ENCODE measurements at regions not wholly inside any gene's neighbourhood (a gene's known extent, or its start where the extent isn't known, plus 50 kb on each side); places are given as distances from the start of the nearest gene placed in this dataset.
"Not testable (repeated sequence)": the region's sequence is repeated elsewhere in the genome, so short reads cannot be mapped to it uniquely, and the experiment has no call there.

DNA sequence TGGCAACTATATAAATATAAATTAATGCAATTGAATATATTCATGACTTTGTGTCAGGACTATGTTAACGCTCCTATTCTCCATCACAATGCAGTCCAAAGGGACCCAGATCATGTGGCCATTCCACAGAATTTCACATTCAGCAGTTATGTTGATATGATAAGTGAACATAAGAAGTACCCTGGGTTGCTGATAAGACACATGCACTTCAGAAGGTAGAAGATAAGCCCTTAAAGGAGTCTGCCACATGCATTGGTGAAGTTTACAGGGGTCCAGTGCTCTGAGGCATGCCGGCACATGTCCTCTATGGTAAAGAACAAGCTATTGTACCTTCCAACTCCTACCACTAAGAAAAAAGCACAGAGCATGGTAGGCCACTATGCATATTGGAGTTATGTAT lies 76.4 kb downstream of the PHAX start:
- Histone ChIP-seq H3K4me1 (peaks cover 0 to under 1% of the 10 kb centered on the region in 2 donors), H3K27ac (no peak overlapping the region), H3K9me3 (no peaks in the 10 kb centered on the region), H3K27me3 (no peaks in the 10 kb centered on the region), H3K4me3 (no peak overlapping the region), H3K36me3 (no peaks in the 10 kb centered on the region)
- no peak for ATAC-seq
- no peak for DNase-seq
- intact Hi-C loops (cut with DNase I), result loop anchor here in 1 of 2 donors (5.0 kb wide), 1 partner anchor 105 kb away; no protein-coding TSS in a partner anchor
- TF ChIP-seq, protein P1, sequence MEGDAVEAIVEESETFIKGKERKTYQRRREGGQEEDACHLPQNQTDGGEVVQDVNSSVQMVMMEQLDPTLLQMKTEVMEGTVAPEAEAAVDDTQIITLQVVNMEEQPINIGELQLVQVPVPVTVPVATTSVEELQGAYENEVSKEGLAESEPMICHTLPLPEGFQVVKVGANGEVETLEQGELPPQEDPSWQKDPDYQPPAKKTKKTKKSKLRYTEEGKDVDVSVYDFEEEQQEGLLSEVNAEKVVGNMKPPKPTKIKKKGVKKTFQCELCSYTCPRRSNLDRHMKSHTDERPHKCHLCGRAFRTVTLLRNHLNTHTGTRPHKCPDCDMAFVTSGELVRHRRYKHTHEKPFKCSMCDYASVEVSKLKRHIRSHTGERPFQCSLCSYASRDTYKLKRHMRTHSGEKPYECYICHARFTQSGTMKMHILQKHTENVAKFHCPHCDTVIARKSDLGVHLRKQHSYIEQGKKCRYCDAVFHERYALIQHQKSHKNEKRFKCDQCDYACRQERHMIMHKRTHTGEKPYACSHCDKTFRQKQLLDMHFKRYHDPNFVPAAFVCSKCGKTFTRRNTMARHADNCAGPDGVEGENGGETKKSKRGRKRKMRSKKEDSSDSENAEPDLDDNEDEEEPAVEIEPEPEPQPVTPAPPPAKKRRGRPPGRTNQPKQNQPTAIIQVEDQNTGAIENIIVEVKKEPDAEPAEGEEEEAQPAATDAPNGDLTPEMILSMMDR (IDR thresholded peaks at IDR 0.05), result no peak

- TF ChIP-seq, protein P1 (IDR thresholded peaks at IDR 0.05), result no peak
- peaks cover 0 to 6% of the 10 kb centered on the region in 2 donors for H3K27me3 ChIP-seq
- H3K27ac ChIP-seq, result no peak overlapping the region
- no peaks in the 10 kb centered on the region for H3K4me1 ChIP-seq
- intact Hi-C loops (cut with DNase I), result no loop called here
- no peak overlapping the region for H3K4me3 ChIP-seq
- H3K36me3 ChIP-seq, result no peaks in the 10 kb centered on the region
- DNase-seq, result no peak
- no peaks in the 10 kb centered on the region for H3K9me3 ChIP-seq
- no peak for ATAC-seq
Observed at GRCh38 chr5:126680191-126680817, 79.6 kb downstream of the PHAX start.

DNA sequence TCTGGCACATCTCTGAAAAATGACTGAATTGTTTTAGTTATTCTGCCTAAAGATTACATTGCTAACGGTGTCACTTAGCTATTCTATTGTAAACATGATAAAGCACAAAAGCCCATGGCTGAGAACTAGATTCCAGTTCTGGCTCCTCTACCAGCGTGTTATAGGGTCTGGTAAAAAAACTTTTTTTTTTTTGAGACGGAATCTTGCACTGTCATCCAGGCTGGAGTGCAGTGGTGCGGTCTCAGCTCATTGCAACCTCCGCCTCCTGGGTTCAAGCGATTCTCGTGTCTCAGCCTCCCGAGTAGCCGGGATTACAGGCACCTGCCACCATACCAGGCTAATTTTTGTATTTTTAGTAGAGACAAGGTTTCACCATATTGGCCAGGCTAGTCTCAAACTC lies 80.6 kb downstream of the PHAX start:
- intact Hi-C loops (cut with DNase I); ATAC-seq; H3K4me3 ChIP-seq; H3K36me3 ChIP-seq; DNase-seq; H3K27me3 ChIP-seq; H3K9me3 ChIP-seq; H3K27ac ChIP-seq; H3K4me1 ChIP-seq: not testable (repeated sequence)

GRCh38 chr5:126681970-126682369 lies 81.2 kb downstream of the PHAX start:
- ATAC-seq, result no peak

DNA sequence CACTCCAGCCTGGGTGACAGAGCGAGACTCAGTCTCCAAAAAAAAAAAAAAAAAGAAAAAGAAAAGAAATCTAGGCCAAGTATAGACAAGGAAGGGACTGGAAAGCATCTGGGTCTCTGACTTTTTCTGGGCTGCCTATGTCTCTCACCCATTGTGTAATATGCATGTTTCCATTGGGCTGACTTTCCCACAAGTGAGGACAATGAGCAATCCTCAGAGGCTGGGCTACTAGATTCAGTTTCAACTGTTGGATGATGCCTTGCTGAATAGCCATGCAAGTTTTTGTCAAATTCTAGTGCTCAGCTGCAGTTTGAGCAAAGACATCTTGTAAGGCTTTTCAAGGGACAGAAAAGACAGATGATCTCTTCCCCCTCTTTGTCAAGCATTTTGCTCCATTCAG lies 82.1 kb downstream of the PHAX start:
- TF ChIP-seq, protein P1 (IDR thresholded peaks at IDR 0.05), result no peak
- H3K36me3 ChIP-seq, result no peaks in the 10 kb centered on the region
- intact Hi-C loops (cut with DNase I), result no loop called here
- ATAC-seq (no peak), DNase-seq (no peak)
- no peak overlapping the region for H3K27ac ChIP-seq
- H3K27me3 ChIP-seq, result peaks cover 0 to 6% of the 10 kb centered on the region in 2 donors
- H3K4me1 ChIP-seq, result no peaks in the 10 kb centered on the region
- no peak overlapping the region for H3K4me3 ChIP-seq
- no peaks in the 10 kb centered on the region for H3K9me3 ChIP-seq

More at GRCh38 chr5:126681970-126682369, 81.2 kb downstream of the PHAX start:
- DNase-seq, result no peak
- intact Hi-C loops (cut with DNase I), result no loop called here
- no peaks in the 10 kb centered on the region for H3K9me3 ChIP-seq
- no peaks in the 10 kb centered on the region for H3K4me1 ChIP-seq
- no peak overlapping the region for H3K27ac ChIP-seq
- H3K36me3 ChIP-seq, result no peaks in the 10 kb centered on the region
- H3K4me3 ChIP-seq, result no peak overlapping the region
- TF ChIP-seq, protein P1 (IDR thresholded peaks at IDR 0.05), result no peak
- peaks cover 0 to 6% of the 10 kb centered on the region in 2 donors for H3K27me3 ChIP-seq

- TF ChIP-seq, protein P1 (IDR thresholded peaks at IDR 0.05), result no peak
- DNase-seq, result no peak
- no peak for ATAC-seq
- Histone ChIP-seq H3K4me3 (no peak overlapping the region), H3K27me3 (peaks cover 0 to 6% of the 10 kb centered on the region in 2 donors), H3K4me1 (no peaks in the 10 kb centered on the region), H3K27ac (no peak overlapping the region), H3K9me3 (no peaks in the 10 kb centered on the region), H3K36me3 (no peaks in the 10 kb centered on the region)
- intact Hi-C loops (cut with DNase I), result no loop called here
Observed at GRCh38 chr5:126683912-126684311, 83.2 kb downstream of the PHAX start.

GRCh38 chr5:126684656-126685442 lies 84.1 kb downstream of the PHAX start:
- H3K27ac ChIP-seq; intact Hi-C loops (cut with DNase I); H3K4me1 ChIP-seq; H3K4me3 ChIP-seq; DNase-seq; H3K36me3 ChIP-seq; ATAC-seq; H3K9me3 ChIP-seq; H3K27me3 ChIP-seq: not testable (repeated sequence)

Measured in left lung (tissue), 4 donors.